NCI-H524 (cell line): ENCODE measurements at regions not wholly inside any gene's neighbourhood (a gene's known extent, or its start where the extent isn't known, plus 50 kb on each side); places are given as distances from the start of the nearest gene placed in this dataset.

Experiments used
- DNase-seq, 2 experiments: peaks; one replicate each; lab custom pipeline; 2025; lab: John Stamatoyannopoulos, UW

GRCh38 chr6:139676718-139677117, 302.3 kb upstream of the CITED2 start:
- DNase-seq, result no peak

GRCh38 chr6:139666284-139666683, 291.8 kb upstream of the CITED2 start:
- DNase-seq, result no peak

- DNase-seq, result no peak
Observed at GRCh38 chr6:139663996-139664395, 289.5 kb upstream of the CITED2 start.

GRCh38 chr6:139659711-139660110, 285.3 kb upstream of the CITED2 start:
- no peak for DNase-seq

GRCh38 chr6:139659196-139659595, 284.7 kb upstream of the CITED2 start:
- DNase-seq, result no peak

- DNase-seq, result no peak
Observed at GRCh38 chr6:139657119-139657518, 282.7 kb upstream of the CITED2 start.

- DNase-seq, result no peak
Observed at GRCh38 chr6:139655783-139656705, 281.6 kb upstream of the CITED2 start.

- peak in 1 of 2 experiments; percentile 5 for DNase-seq
Observed at GRCh38 chr6:139654888-139655782, 280.7 kb upstream of the CITED2 start.

GRCh38 chr6:139654309-139654708, 279.9 kb upstream of the CITED2 start:
- DNase-seq, result no peak

GRCh38 chr6:139653111-139653510, 278.7 kb upstream of the CITED2 start:
- DNase-seq, result no peak

GRCh38 chr6:139650941-139651340, 276.5 kb upstream of the CITED2 start:
- DNase-seq, result no peak

- no peak for DNase-seq
Observed at GRCh38 chr6:139649732-139650131, 275.3 kb upstream of the CITED2 start.

GRCh38 chr6:139649128-139649527, 274.7 kb upstream of the CITED2 start:
- DNase-seq, result no peak

GRCh38 chr6:139648430-139649000, 274.1 kb upstream of the CITED2 start:
- DNase-seq, result no peak

- DNase-seq, result no peak
Observed at GRCh38 chr6:139647841-139648240, 273.4 kb upstream of the CITED2 start.

GRCh38 chr6:139647016-139647415, 272.6 kb upstream of the CITED2 start:
- DNase-seq, result no peak

- DNase-seq, result no peak
Observed at GRCh38 chr6:139644821-139645220, 270.4 kb upstream of the CITED2 start.

GRCh38 chr6:139643986-139644385, 269.5 kb upstream of the CITED2 start:
- DNase-seq, result no peak

- no peak for DNase-seq
Observed at GRCh38 chr6:139642346-139642745, 267.9 kb upstream of the CITED2 start.

- DNase-seq, result no peak
Observed at GRCh38 chr6:139641376-139641775, 266.9 kb upstream of the CITED2 start.

GRCh38 chr6:139640921-139641320, 266.5 kb upstream of the CITED2 start:
- DNase-seq, result no peak

- DNase-seq, result no peak
Observed at GRCh38 chr6:139640448-139640847, 266.0 kb upstream of the CITED2 start.
